GM19397 (cell line): ENCODE measurements at regions not wholly inside any gene's neighbourhood (a gene's known extent, or its start where the extent isn't known, plus 50 kb on each side); places are given as distances from the start of the nearest gene placed in this dataset.

ENCODE experiments used
- ATAC-seq: cut with Tn5 transposase; IDR thresholded peaks from one replicate; pipeline ENCODE4 v1.9.1; 2021; ENCODE audit warnings: mild to moderate bottlenecking, moderate library complexity; ENCODE audit not compliant: unreplicated experiment

DNA sequence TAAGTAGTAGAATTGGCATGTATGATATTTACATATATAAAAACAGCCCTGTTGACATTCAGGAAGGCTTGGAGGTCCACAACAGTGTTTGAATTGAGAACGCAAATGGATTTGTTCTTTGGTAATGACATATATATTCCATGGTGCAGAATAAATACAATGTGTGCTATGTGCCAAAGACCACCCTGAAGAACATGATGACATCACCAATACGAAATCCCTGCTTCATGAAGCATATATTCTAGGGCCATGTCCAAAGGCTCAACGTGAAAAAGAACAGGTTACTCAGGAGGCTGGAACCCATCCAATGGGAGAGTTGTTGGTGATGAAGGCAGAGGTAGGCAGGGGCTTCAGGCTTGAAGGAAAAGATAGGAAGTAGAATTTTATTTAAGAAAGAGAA lies 423.9 kb upstream of the MAF start:
- ATAC-seq, result no peak

- no peak for ATAC-seq
These were observed 423.3 kb upstream of the MAF start for GRCh38 chr16:80023865-80024264.

- no peak for ATAC-seq
These were observed 418.9 kb upstream of the MAF start for GRCh38 chr16:80019395-80019794.

- ATAC-seq, result no peak
These were observed 417.9 kb upstream of the MAF start for GRCh38 chr16:80018466-80018865.

- no peak for ATAC-seq
These were observed 416.3 kb upstream of the MAF start for GRCh38 chr16:80016731-80017326.

DNA sequence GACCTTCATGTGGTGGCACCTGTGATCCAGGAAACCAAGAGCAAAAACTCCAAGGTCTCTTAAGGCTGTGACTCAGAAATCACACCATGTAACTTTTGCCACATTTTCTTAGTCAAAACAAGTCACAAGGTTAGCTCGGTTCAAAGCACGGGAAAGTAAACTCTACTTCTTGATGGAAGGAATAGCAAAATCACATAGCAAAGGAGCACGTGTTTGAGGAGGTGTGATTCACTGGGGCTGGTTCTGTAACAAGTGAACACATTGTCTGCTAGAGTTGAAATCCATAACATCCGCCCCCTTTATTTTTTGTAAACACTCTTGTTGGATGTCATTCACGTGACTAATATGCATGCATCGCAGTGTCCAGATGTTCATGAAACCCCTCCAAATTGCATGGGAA lies 415.0 kb upstream of the MAF start:
- no peak for ATAC-seq

GRCh38 chr16:80014241-80014939 lies 413.9 kb upstream of the MAF start:
- ATAC-seq, result no peak

- ATAC-seq, result no peak
These were observed 412.0 kb upstream of the MAF start for GRCh38 chr16:80012586-80012985.

DNA sequence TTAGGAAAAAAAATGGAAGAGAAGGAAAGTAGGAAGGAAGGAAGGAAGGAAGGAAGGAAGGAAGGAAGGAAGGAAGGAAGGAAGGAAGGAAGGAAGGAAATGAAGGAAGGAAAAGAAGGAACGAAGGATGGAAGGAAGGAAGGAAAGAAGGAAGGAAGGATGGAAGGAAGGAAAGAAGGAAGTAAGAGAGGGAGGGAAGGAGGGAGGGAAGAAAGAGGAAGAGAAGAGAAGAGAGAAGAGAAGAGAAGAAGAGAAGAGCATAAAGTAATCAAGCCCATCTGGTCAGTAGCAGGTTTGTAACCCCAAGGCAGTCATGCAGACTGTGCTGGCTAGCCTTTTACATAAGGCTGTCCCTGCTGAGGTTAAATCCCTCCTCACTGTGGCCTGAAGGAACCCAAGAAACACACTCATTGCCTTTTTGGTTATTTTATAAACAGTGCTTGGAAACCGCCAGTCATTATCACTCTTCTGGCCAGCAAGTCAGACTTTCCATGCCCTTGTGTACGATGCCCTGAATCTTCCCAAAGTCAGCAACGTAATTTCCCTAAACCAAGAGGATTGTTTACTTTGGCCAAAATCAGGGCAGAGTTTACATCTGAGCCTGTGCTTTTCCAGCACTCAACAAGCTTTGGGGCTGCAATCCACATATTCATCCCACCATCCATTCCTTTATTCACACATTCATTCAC lies 409.6 kb upstream of the MAF start:
- no peak for ATAC-seq

DNA sequence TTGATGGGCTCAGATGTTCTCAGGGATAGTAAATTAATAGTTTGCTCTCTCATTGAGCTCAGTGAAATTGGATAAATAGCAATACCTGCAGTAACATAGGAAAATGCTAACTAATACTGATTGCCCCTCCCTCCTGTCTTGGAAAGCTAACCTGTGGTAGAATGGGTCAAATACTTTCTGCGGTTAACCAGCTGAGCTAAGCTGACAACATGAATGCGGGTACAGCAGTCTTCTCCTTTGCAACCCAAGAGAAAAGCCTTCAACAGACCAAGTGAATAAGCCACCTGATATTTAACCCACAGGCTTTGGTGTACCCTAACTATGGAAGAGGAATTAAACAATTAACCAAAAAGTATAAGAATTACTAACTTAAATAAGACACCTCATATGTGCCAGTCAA lies 408.3 kb upstream of the MAF start:
- no peak for ATAC-seq

GRCh38 chr16:80007231-80007630 lies 406.7 kb upstream of the MAF start:
- ATAC-seq, result no peak

- no peak for ATAC-seq
These were observed 406.0 kb upstream of the MAF start for GRCh38 chr16:80006241-80007215.

GRCh38 chr16:80004113-80004512 lies 403.6 kb upstream of the MAF start:
- no peak for ATAC-seq

- no peak for ATAC-seq
These were observed 401.7 kb upstream of the MAF start for GRCh38 chr16:80002261-80002660.

DNA sequence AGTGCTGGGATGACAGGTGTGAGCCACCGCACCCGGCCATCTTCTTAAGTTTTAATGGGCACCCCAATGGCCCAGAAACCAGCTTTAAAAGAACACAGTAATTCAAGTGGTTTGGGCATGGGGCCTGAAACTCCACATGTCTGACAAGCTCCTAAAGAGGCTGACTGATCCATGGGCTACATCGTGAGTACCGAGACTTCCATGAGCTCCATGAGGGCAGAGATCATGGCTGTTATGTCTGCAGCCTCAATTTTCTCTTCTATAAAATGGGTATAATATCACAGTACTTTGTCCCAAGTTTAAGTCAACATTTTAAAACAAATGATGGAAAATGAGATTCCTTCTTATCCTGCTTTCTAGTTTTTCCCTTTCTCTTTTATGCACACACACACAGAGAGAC lies 397.6 kb upstream of the MAF start:
- ATAC-seq, result no peak

- ATAC-seq, result no peak
These were observed 396.7 kb upstream of the MAF start for GRCh38 chr16:79997257-79997656.

DNA sequence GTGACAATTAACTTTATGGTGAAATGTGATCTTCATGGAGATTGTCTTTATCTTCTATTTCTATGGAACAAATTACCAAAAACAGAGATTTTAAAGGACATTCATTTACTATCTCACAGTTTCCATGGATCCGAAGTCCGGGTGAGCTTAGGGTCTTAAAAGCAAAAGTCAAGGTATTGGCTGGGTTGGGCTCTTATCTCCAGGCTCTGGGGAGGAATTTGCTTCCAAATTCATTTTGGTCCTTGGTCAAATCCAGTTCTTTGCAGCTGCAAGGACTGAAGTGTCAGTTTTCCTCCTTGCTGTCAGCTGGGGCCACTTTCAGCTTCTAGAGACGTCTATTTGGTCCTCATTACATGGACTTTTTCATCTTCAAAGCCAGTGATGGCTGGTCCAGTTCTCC lies 395.8 kb upstream of the MAF start:
- no peak for ATAC-seq

DNA sequence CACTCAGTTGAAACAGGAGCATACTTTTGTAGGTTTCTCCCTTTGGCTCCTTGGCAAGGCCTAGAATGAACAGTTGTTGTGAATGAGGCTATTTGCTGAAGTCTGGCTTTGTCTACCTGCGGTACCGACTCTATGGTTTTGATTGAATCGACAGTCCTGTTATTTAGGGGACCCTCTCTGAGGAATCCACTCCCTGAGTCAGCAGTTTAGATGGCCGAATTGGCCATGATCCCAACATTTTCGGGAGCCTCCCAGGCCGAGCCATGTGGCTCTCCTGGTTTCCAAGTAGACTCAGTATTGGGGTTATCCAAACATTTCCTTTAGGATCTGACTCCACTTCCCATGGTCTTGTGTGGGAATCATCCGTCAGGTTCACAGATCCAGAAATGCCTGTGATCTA lies 394.8 kb upstream of the MAF start:
- ATAC-seq, result no peak

DNA sequence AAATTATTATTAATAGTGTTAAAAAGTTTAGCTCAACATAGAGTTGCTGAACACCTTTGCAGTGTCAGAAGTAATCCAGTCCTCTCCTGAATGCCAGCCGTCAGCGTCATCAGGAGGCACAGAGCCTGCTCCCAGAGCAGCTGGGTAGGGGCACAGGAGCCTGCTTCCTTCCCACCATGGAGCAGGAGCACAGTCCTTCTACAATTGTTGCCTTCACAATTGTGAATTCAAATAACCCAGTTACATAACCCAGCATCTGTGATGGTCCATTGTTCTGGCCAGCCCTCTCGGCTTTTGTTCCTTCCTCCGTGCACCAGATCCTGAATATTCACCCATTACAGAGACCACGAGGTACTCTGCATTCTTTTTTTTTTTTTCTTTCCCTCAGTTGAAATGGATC lies 393.9 kb upstream of the MAF start:
- ATAC-seq, result no peak

DNA sequence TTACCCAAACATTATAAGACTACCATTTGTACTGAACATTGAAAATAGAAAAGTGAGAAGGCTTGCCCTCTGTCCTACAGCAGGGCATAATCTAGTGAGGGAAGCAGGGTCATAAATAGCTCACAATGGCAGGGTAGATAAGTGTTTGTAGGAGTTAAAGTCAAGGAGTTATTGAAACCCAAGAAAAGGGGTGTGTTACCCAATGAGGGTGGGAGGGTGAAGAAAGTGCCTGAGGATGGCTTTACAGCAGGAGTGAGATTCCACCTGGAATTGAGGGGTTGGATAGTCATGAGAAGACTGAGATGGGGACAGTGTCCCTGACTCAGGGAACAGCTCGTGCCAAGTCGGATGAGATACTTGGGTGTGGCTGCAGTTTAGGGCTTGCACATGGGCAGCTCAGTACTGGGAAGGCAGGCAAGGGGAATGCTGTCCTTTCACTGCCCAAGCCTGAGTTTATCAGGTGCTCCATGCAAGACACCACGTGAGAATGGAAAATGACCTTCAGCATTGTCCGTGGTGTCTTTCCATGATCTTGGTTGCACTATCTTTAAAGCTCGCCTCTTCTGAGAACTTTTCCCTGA lies 393.2 kb upstream of the MAF start:
- ATAC-seq, result no peak

GRCh38 chr16:79991969-79992368 lies 391.4 kb upstream of the MAF start:
- no peak for ATAC-seq
